Activated CD4-positive, alpha-beta memory T cell treated with anti-CD3 and anti-CD28 coated beads for 36 hours (primary cell): ENCODE measurements at regions not wholly inside any gene's neighbourhood (a gene's known extent, or its start where the extent isn't known, plus 50 kb on each side); places are given as distances from the start of the nearest gene placed in this dataset.
"Not testable (repeated sequence)": the region's sequence is repeated elsewhere in the genome, so short reads cannot be mapped to it uniquely, and the experiment has no call there.

Source experiments
- CTCF ChIA-PET: fragments of 350-600 bp; sonication (Branson Sonifier 250); formaldehyde crosslinking; loops from one replicate; lab custom pipeline; 2021; ENCODE audit warnings: antibody characterized with exemption, inconsistent platforms; lab: Charles Lee
- POLR2A ChIA-PET: fragments of 350-600 bp; sonication (Branson Sonifier 250); formaldehyde crosslinking; loops from one replicate; lab custom pipeline; 2021; ENCODE audit warnings: antibody characterized with exemption; lab: Charles Lee
- DNase-seq: peaks from one replicate; pipeline ENCODE4 v3.0.0-alpha.2; 2020
- H3K27ac Mint-ChIP-seq: one replicate; pipeline ENCODE4 v1.8.0; 2021; ENCODE audit warnings: mixed read lengths
- H3K27me3 Mint-ChIP-seq: one replicate; pipeline ENCODE4 v1.8.0; 2021; ENCODE audit warnings: mixed read lengths
- H3K36me3 Mint-ChIP-seq: one replicate; pipeline ENCODE4 v1.8.0; 2021; ENCODE audit warnings: mixed read lengths
- H3K4me1 Mint-ChIP-seq: one replicate; pipeline ENCODE4 v1.8.0; 2021; ENCODE audit warnings: low read depth, mixed read lengths
- H3K4me3 Mint-ChIP-seq: one replicate; pipeline ENCODE4 v1.8.0; 2021; ENCODE audit warnings: mild to moderate bottlenecking, mixed read lengths
- H3K9me3 Mint-ChIP-seq: one replicate; pipeline ENCODE4 v1.8.0; 2021; ENCODE audit warnings: mixed read lengths
- intact Hi-C: fragments of 100-400 bp; cut with micrococcal nuclease; formaldehyde crosslinking; loops from one replicate; pipeline ENCODE4 v1.15.1; 2023

- H3K9me3 Mint-ChIP-seq, H3K27ac Mint-ChIP-seq, H3K4me3 Mint-ChIP-seq, H3K4me1 Mint-ChIP-seq, DNase-seq, CTCF ChIA-PET, H3K36me3 Mint-ChIP-seq, intact Hi-C loops, POLR2A ChIA-PET, H3K27me3 Mint-ChIP-seq: not testable (repeated sequence)
Observed at GRCh38 chr17:22376747-22377146, 684.4 kb downstream of the KCNJ18 start.

DNA sequence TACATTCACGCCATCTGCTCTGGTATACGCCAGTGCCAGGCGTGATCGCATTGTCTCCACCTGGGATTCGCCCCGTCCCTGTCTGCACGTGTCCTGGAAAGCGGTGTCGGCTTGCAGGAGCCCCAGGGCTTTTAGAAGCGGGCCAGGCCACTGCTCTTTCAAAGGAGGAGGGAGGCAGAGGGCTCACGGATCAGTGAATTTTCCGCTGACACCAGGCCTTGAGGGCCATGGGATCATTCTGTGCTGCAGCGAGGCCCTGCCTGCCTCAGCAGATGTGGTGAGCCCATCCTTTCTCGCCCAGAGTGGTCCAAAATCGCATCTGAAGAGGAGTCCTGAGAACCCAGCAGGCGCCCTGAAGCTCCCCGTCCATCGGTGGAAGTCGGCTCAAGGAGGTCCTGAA, 686.4 kb downstream of the KCNJ18 start:
- intact Hi-C loops, POLR2A ChIA-PET, H3K4me3 Mint-ChIP-seq, DNase-seq, CTCF ChIA-PET, H3K4me1 Mint-ChIP-seq, H3K27ac Mint-ChIP-seq, H3K9me3 Mint-ChIP-seq, H3K27me3 Mint-ChIP-seq, H3K36me3 Mint-ChIP-seq: not testable (repeated sequence)

- CTCF ChIA-PET, H3K4me3 Mint-ChIP-seq, H3K36me3 Mint-ChIP-seq, DNase-seq, H3K9me3 Mint-ChIP-seq, intact Hi-C loops, H3K27ac Mint-ChIP-seq, H3K4me1 Mint-ChIP-seq, H3K27me3 Mint-ChIP-seq, POLR2A ChIA-PET: not testable (repeated sequence)
Observed at GRCh38 chr17:22381589-22381988, 689.3 kb downstream of the KCNJ18 start.

DNA sequence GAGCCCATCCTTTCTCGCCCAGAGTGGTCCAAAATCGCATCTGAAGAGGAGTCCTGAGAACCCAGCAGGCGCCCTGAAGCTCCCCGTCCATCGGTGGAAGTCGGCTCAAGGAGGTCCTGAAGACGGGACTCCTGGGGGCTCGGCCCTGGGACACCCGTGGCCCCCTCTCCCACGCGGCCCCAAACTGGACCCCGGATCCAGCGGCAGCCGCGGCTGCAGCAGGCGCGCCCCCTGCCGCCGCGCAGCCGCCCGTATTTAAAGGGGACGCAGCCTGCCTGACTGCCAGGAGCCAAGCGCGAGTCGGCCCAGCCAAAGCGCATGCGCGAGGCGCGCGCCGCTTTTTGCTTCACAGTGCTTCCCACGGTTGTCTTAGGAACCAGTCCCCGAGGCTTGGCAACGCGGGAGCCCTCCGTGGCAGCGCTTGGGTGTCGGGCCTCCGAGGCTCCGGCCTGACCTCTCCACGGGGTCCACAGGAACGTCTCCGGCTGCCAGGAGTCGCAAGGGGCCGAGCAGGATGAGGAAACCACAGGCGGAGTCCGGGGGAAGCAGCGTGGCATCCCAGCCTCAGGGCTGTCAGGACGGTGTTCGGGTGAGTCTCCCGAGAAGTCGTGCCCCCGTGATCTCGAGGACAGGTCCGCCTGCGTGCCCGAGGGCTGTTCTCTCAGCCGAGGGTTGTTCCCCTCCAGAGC, 691.6 kb downstream of the KCNJ18 start:
- CTCF ChIA-PET, H3K36me3 Mint-ChIP-seq, H3K27ac Mint-ChIP-seq, H3K9me3 Mint-ChIP-seq, H3K4me1 Mint-ChIP-seq, H3K4me3 Mint-ChIP-seq, intact Hi-C loops, H3K27me3 Mint-ChIP-seq, POLR2A ChIA-PET, DNase-seq: not testable (repeated sequence)

DNA sequence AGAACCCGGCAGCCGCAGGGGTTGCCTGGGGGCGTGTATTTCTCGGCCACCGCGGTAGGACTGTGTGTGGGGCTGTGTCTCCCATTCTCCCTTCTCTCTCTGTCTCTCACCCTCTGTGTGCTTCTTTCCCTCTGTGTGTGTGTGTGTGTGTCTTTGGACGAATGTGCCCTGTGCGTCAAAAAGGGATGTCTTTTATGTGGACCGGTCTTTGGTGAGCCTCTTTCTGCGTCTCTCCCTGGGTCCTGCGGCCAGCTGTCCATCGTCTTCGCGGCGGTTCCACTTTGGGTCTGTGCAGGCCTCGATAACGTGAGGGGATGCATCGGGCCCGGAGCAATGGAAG, 692.1 kb downstream of the KCNJ18 start:
- H3K9me3 Mint-ChIP-seq: not testable (repeated sequence)

DNA sequence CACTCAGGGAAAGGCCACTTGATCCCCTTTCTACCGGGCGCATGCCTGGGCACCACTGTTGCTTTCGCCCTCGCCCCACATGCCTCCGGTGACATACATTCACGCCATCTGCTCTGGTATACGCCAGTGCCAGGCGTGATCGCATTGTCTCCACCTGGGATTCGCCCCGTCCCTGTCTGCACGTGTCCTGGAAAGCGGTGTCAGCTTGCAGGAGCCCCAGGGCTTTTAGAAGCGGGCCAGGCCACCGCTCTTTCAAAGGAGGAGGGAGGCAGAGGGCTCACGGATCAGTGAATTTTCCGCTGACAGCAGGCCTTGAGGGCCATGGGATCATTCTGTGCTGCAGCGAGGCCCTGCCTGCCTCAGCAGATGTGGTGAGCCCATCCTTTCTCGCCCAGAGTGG, 706.1 kb downstream of the KCNJ18 start:
- H3K27ac Mint-ChIP-seq, H3K27me3 Mint-ChIP-seq, POLR2A ChIA-PET, H3K36me3 Mint-ChIP-seq, DNase-seq, H3K4me3 Mint-ChIP-seq, H3K4me1 Mint-ChIP-seq, intact Hi-C loops, H3K9me3 Mint-ChIP-seq, CTCF ChIA-PET: not testable (repeated sequence)

More for the DNA sequence above, 692.1 kb downstream of the KCNJ18 start:
- H3K27ac Mint-ChIP-seq, H3K36me3 Mint-ChIP-seq, POLR2A ChIA-PET, intact Hi-C loops, H3K4me3 Mint-ChIP-seq, CTCF ChIA-PET, DNase-seq, H3K4me1 Mint-ChIP-seq, H3K27me3 Mint-ChIP-seq: not testable (repeated sequence)

GRCh38 chr17:22399037-22399436, 706.7 kb downstream of the KCNJ18 start:
- DNase-seq, H3K4me1 Mint-ChIP-seq, H3K36me3 Mint-ChIP-seq, CTCF ChIA-PET, H3K9me3 Mint-ChIP-seq, POLR2A ChIA-PET, H3K27me3 Mint-ChIP-seq, intact Hi-C loops, H3K27ac Mint-ChIP-seq, H3K4me3 Mint-ChIP-seq: not testable (repeated sequence)

DNA sequence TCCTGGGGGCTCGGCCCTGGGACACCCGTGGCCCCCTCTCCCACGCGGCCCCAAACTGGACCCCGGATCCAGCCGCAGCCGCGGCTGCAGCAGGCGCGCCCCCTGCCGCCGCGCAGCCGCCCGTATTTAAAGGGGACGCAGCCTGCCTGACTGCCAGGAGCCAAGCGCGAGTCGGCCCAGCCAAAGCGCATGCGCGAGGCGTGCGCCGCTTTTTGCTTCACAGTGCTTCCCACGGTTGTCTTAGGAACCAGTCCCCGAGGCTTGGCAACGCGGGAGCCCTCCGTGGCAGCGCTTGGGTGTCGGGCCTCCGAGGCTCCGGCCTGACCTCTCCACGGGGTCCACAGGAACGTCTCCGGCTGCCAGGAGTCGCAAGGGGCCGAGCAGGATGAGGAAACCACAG, 712.8 kb downstream of the KCNJ18 start:
- H3K36me3 Mint-ChIP-seq, H3K27ac Mint-ChIP-seq, H3K27me3 Mint-ChIP-seq, H3K4me3 Mint-ChIP-seq, H3K9me3 Mint-ChIP-seq, POLR2A ChIA-PET, DNase-seq, H3K4me1 Mint-ChIP-seq, intact Hi-C loops, CTCF ChIA-PET: not testable (repeated sequence)

DNA sequence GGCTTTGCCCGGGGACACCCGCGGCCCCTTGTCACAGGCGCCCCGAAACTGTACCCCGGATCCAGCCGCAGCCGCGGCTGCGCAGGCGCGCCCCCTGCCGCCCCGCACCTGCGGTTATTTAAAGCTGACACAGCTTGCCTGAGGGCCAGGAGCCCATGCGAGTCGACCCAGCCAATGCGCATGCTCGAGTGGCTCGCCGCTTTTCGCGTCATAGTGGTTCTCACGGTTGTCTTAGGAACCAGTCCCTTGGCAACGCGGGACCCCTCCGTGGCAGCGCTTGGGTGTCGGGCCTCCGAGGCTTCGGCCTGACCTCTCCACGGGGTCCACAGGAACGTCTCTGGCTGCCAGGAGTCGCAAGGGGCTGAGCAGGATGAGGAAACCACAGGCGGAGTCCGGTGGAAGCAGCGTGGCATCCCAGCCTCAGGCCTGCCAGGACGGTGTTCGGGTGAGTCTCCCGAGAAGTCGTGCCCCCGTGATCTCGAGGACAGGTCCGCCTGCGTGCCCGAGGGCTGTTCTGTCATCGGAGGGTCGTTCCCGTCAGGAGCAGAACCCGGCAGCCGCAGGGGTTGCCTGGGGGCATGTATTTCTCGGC, 716.9 kb downstream of the KCNJ18 start:
- ChIA-PET CTCF (no interaction called here), POLR2A (no interaction called here)
- Mint-ChIP-seq H3K36me3 (no peaks in the 10 kb centered on the region), H3K27ac (no peak overlapping the region), H3K27me3 (no peaks in the 10 kb centered on the region), H3K4me3 (no peak overlapping the region), H3K4me1 (no peaks in the 10 kb centered on the region), H3K9me3 (peaks cover 26% of the 10 kb centered on the region)
- DNase-seq: no peak
- intact Hi-C loops: no loop called here

DNA sequence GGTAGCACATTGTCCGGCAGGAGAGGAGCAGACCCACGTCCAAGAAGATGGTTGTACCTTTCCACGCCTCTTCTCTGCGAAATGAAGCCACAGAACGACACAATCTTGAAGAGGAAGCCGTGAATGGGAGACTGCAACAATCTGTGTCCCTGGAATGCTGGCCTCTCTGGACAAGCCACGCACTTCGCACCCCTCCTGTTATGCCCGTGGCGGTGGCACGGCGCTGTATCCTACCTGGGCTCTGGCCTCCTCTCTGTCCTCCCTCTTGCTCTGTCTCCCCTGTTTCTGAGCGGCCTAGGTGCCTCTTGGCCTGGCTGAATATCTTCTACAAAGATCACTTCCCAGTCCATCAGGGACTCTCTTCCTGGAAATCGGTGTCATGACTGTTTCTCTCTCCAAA, 717.8 kb downstream of the KCNJ18 start:
- no peaks in the 10 kb centered on the region for H3K27me3 Mint-ChIP-seq
- no peak overlapping the region for H3K27ac Mint-ChIP-seq
- no peaks in the 10 kb centered on the region for H3K4me1 Mint-ChIP-seq
- ChIA-PET CTCF (no interaction called here), POLR2A (no interaction called here)
- no peak for DNase-seq
- intact Hi-C loops: no loop called here
- no peaks in the 10 kb centered on the region for H3K36me3 Mint-ChIP-seq
- H3K4me3 Mint-ChIP-seq: no peak overlapping the region
- peaks cover 26% of the 10 kb centered on the region for H3K9me3 Mint-ChIP-seq

- Mint-ChIP-seq H3K27me3 (no peaks in the 10 kb centered on the region), H3K9me3 (peaks cover 30% of the 10 kb centered on the region), H3K27ac (no peak overlapping the region), H3K4me1 (no peaks in the 10 kb centered on the region), H3K36me3 (no peaks in the 10 kb centered on the region), H3K4me3 (no peak overlapping the region)
- DNase-seq: no peak
- ChIA-PET CTCF (no interaction called here), POLR2A (no interaction called here)
- intact Hi-C loops: no loop called here
Observed at GRCh38 chr17:22411185-22411784, 719.0 kb downstream of the KCNJ18 start.

- peaks cover 26% of the 10 kb centered on the region for H3K9me3 Mint-ChIP-seq
- no peak overlapping the region for H3K27ac Mint-ChIP-seq
- H3K36me3 Mint-ChIP-seq: no peaks in the 10 kb centered on the region
- POLR2A ChIA-PET: no interaction called here
- H3K4me1 Mint-ChIP-seq: no peaks in the 10 kb centered on the region
- CTCF ChIA-PET: no interaction called here
- DNase-seq: no peak
- no peaks in the 10 kb centered on the region for H3K27me3 Mint-ChIP-seq
- H3K4me3 Mint-ChIP-seq: no peak overlapping the region
- intact Hi-C loops: no loop called here
Observed at GRCh38 chr17:22435231-22435974, 743.1 kb downstream of the KCNJ18 start.
